ENCODE measurements at regions not wholly inside any gene's neighbourhood (a gene's known extent, or its start where the extent isn't known, plus 50 kb on each side); places are given as distances from the start of the nearest gene placed in this dataset.

DNA sequence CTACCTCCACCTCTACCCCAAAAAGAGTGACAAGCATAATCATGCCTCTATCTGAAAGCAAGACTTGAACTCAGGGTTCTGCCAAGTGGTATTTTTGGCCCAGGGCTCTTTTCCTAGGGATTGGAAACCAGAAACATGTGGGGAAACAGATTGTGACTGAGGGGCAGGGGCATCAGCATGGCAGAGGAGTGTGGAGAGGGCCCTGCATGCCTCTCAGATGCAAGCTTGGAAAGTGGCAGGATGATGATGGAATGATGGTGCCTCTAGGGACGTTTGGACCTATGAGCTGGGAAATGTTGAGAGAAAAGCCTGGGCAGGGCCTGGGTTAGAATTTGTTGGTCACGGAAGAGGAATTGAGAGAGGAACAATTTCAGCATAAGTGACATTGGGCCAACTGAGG is 78.4 kb upstream of the LEP start:
- TF ChIP-seq, protein P1, sequence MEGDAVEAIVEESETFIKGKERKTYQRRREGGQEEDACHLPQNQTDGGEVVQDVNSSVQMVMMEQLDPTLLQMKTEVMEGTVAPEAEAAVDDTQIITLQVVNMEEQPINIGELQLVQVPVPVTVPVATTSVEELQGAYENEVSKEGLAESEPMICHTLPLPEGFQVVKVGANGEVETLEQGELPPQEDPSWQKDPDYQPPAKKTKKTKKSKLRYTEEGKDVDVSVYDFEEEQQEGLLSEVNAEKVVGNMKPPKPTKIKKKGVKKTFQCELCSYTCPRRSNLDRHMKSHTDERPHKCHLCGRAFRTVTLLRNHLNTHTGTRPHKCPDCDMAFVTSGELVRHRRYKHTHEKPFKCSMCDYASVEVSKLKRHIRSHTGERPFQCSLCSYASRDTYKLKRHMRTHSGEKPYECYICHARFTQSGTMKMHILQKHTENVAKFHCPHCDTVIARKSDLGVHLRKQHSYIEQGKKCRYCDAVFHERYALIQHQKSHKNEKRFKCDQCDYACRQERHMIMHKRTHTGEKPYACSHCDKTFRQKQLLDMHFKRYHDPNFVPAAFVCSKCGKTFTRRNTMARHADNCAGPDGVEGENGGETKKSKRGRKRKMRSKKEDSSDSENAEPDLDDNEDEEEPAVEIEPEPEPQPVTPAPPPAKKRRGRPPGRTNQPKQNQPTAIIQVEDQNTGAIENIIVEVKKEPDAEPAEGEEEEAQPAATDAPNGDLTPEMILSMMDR (IDR thresholded peaks at IDR 0.05): no peak
- no peak for TF ChIP-seq POLR2A (IDR thresholded peaks at IDR 0.05)
